ENCODE measurements at regions not wholly inside any gene's neighbourhood (a gene's known extent, or its start where the extent isn't known, plus 50 kb on each side); places are given as distances from the start of the nearest gene placed in this dataset.
"Not testable (repeated sequence)": the region's sequence is repeated elsewhere in the genome, so short reads cannot be mapped to it uniquely, and the experiment has no call there.

DNA sequence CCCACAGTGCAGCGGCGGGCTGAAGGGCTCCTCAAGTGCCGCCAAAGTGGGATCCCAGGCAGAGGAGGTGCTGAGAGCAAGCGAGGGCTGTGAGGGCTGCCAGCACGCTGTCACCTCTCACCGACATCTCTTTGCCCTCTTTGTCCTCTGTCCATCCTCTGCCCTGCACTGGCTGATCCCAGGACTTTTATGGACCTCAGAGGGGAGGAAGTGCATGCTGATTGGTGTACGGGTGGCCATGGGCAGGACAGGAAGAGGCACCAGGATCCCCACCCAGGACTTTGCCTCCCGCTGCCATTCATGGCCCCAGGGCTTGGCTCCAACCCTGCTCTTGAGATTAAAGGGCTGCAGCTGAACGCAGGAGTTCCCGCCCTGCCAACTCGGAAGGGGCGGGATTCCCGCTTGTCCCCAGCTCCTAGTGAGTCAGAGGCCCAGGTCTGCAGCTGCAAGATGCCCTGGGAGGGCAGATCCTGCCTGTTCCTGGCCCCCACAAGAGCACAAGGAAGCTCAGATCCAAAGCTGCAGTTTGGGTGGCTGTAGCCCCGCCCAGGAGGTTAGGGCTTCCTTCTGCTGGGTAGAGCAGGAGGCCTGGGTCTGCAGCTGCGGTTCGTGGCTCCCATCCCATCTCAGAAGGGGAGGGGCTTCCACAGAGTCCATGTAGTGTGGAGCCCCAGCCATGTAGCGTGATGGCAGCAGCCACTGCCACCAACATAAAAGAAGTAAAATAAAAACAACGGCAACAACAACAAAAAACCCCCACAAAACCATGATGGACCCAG lies 1716.7 kb downstream of the SLITRK1 start:
- Histone ChIP-seq H3K4me2 (no peak overlapping the region), H3K27ac (no peak overlapping the region), H3K79me2 (no peaks in the 10 kb centered on the region), H3K27me3 (no peaks in the 10 kb centered on the region), H3K4me3 (no peak overlapping the region), H3K9me3 (ENCODE audit: low read depth) (no peaks in the 10 kb centered on the region), H3K4me1 (ENCODE audit: insufficient read depth) (no peaks in the 10 kb centered on the region), H3K36me3 (replicated peaks; ENCODE audit: insufficient read depth, low read depth) (no peaks in the 10 kb centered on the region), H3K9me2 (replicated peaks; ENCODE audit: insufficient read depth) (no peaks in the 10 kb centered on the region), H4K20me1 (ENCODE audit: insufficient read depth, poor library complexity, severe bottlenecking) (no peaks in the 10 kb centered on the region), H2AFZ (no peak overlapping the region)
- TF ChIP-seq EZH2phosphoT487 (IDR thresholded peaks at IDR 0.05; ENCODE audit: low read depth, severe bottlenecking, unreplicated experiment) (no peak), EZH2 (IDR thresholded peaks at IDR 0.05; ENCODE audit: borderline replicate concordance) (no peak)
- TF ChIP-seq, protein P1, sequence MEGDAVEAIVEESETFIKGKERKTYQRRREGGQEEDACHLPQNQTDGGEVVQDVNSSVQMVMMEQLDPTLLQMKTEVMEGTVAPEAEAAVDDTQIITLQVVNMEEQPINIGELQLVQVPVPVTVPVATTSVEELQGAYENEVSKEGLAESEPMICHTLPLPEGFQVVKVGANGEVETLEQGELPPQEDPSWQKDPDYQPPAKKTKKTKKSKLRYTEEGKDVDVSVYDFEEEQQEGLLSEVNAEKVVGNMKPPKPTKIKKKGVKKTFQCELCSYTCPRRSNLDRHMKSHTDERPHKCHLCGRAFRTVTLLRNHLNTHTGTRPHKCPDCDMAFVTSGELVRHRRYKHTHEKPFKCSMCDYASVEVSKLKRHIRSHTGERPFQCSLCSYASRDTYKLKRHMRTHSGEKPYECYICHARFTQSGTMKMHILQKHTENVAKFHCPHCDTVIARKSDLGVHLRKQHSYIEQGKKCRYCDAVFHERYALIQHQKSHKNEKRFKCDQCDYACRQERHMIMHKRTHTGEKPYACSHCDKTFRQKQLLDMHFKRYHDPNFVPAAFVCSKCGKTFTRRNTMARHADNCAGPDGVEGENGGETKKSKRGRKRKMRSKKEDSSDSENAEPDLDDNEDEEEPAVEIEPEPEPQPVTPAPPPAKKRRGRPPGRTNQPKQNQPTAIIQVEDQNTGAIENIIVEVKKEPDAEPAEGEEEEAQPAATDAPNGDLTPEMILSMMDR (IDR thresholded peaks at IDR 0.05; ENCODE audit: poor library complexity): no peak
- 96% methylated on average over 18 of the region's 18 CpGs for WGBS (ENCODE audit: low lambda C conversion rate, missing lambda C conversion rate)
- DNase-seq (ENCODE audit: low spot score): no peak

DNA sequence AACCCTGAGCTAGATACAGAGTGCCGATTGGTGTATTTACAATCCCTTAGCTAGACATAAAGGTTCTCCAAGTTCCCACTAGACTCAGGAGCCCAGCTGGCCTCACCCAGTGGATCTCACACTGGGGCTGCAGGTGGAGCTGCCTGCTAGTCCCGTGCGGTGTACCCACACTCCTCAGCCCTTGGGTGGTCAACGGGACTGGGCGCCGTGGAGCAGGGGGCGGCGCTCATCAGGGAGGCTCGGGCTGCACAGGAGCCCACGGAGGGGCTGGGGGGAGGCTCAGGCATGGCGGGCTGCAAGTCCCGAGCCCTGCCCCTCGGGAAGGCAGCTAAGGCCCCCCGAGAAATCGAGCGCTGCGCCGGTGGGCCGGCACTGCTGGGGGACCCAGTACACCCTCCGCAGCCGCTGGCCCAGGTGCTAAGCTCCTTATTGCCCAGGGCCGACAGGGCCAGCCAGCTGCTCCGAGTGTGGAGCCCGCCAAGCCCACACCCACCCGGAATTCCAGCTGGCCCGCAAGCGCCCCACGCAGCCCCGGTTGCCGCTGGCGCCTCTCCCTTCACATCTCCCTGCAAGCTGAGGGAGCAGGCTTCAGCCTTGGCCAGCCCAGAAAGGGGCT lies 1717.4 kb downstream of the SLITRK1 start:
- not testable (repeated sequence) for H3K9me2 ChIP-seq (replicated peaks; ENCODE audit: insufficient read depth)

DNA sequence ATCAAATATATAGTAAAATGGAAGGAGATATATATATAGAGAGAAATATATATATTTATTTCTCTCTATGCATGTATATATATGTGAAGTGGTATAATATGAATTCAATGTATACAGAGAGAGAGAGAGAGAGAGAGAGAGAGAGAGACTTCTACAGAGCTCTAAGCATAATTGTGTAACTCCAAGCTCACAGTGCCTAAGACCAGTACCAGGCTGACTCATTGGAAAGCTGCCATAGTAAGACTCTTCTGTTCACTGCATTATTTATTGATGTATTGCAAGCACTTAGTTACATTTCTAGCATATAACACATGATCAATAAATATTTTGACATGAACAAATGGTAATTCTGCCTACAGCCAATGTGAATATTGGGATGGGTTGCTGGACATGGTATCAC lies 1734.7 kb downstream of the SLITRK1 start:
- no peaks in the 10 kb centered on the region for H3K4me1 ChIP-seq (ENCODE audit: insufficient read depth)
- H4K20me1 ChIP-seq (ENCODE audit: insufficient read depth, poor library complexity, severe bottlenecking): no peaks in the 10 kb centered on the region
- H3K27me3 ChIP-seq: no peaks in the 10 kb centered on the region
- H3K36me3 ChIP-seq (replicated peaks; ENCODE audit: insufficient read depth, low read depth): no peaks in the 10 kb centered on the region
- no peak overlapping the region for H3K4me2 ChIP-seq
- no peak overlapping the region for H3K4me3 ChIP-seq
- H2AFZ ChIP-seq: no peak overlapping the region
- TF ChIP-seq EZH2 (IDR thresholded peaks at IDR 0.05; ENCODE audit: borderline replicate concordance): no peak
- no peak for TF ChIP-seq EZH2phosphoT487 (IDR thresholded peaks at IDR 0.05; ENCODE audit: low read depth, severe bottlenecking, unreplicated experiment)
- TF ChIP-seq, protein P1 (IDR thresholded peaks at IDR 0.05; ENCODE audit: poor library complexity): no peak
- no peak for DNase-seq (ENCODE audit: low spot score)
- H3K79me2 ChIP-seq: no peaks in the 10 kb centered on the region
- no peaks in the 10 kb centered on the region for H3K9me2 ChIP-seq (replicated peaks; ENCODE audit: insufficient read depth)
- H3K27ac ChIP-seq: no peak overlapping the region
- no peaks in the 10 kb centered on the region for H3K9me3 ChIP-seq (ENCODE audit: low read depth)

More for the DNA sequence above, 1717.4 kb downstream of the SLITRK1 start:
- not testable (repeated sequence) for H3K79me2 ChIP-seq; H3K27me3 ChIP-seq; H4K20me1 ChIP-seq (ENCODE audit: insufficient read depth, poor library complexity, severe bottlenecking); H2AFZ ChIP-seq; H3K4me2 ChIP-seq; H3K9me3 ChIP-seq (ENCODE audit: low read depth); H3K4me1 ChIP-seq (ENCODE audit: insufficient read depth); DNase-seq (ENCODE audit: low spot score); H3K4me3 ChIP-seq; H3K36me3 ChIP-seq (replicated peaks; ENCODE audit: insufficient read depth, low read depth); H3K27ac ChIP-seq
- WGBS (ENCODE audit: low lambda C conversion rate, missing lambda C conversion rate): 98% methylated on average over 25 of the region's 31 CpGs

DNA sequence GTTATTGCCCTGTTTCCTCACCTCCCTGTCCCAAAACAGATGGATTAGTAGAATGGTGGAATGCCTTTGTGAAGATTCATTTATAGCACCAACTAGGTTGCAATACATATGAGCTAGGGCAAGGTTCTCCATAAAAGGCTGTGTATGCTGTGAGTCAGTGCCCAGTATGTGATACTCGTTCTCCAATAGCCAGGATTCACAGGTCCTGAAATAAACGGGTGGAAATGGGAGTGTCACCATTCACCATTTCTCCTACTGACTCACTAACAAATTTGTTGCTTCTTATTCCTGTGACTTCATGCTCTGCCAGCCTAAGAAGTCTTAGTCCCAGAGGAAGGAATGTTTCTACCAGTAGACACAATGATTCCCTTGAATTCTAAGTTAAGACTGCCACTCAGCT lies 1745.4 kb downstream of the SLITRK1 start:
- Histone ChIP-seq H3K4me1 (ENCODE audit: insufficient read depth) (no peaks in the 10 kb centered on the region), H3K4me2 (no peak overlapping the region), H3K9me3 (ENCODE audit: low read depth) (no peaks in the 10 kb centered on the region), H4K20me1 (ENCODE audit: insufficient read depth, poor library complexity, severe bottlenecking) (no peaks in the 10 kb centered on the region), H3K27me3 (no peaks in the 10 kb centered on the region), H3K27ac (no peak overlapping the region), H3K9me2 (replicated peaks; ENCODE audit: insufficient read depth) (no peaks in the 10 kb centered on the region), H3K36me3 (replicated peaks; ENCODE audit: insufficient read depth, low read depth) (no peaks in the 10 kb centered on the region), H3K79me2 (no peaks in the 10 kb centered on the region), H2AFZ (no peak overlapping the region), H3K4me3 (no peak overlapping the region)
- TF ChIP-seq EZH2phosphoT487 (IDR thresholded peaks at IDR 0.05; ENCODE audit: low read depth, severe bottlenecking, unreplicated experiment) (no peak), EZH2 (IDR thresholded peaks at IDR 0.05; ENCODE audit: borderline replicate concordance) (no peak)
- TF ChIP-seq, protein P1 (IDR thresholded peaks at IDR 0.05; ENCODE audit: poor library complexity): no peak
- WGBS (ENCODE audit: low lambda C conversion rate, missing lambda C conversion rate): 88% methylated on average over 2 of the region's 2 CpGs
- DNase-seq (ENCODE audit: low spot score): no peak

Data from hepatocyte (in vitro differentiated cells).